ENCODE measurements at regions not wholly inside any gene's neighbourhood (a gene's known extent, or its start where the extent isn't known, plus 50 kb on each side); places are given as distances from the start of the nearest gene placed in this dataset.
"Not testable (repeated sequence)": the region's sequence is repeated elsewhere in the genome, so short reads cannot be mapped to it uniquely, and the experiment has no call there.

- no peak for DNase-seq
Observed at GRCh38 chr5:126267438-126267837, 155.8 kb upstream of the GRAMD2B start.

- no peak for DNase-seq
Observed at GRCh38 chr5:126268697-126269315, 154.4 kb upstream of the GRAMD2B start.

- DNase-seq, result no peak
Observed at GRCh38 chr5:126269511-126269910, 153.7 kb upstream of the GRAMD2B start.

GRCh38 chr5:126271141-126271540 is 152.1 kb upstream of the GRAMD2B start:
- DNase-seq, result no peak

GRCh38 chr5:126274076-126274762 is 149.0 kb upstream of the GRAMD2B start:
- DNase-seq, result peak; percentile 44

- peak; percentile 49 for DNase-seq
Observed at GRCh38 chr5:126274763-126275125, 148.5 kb upstream of the GRAMD2B start.

GRCh38 chr5:126277762-126278161 is 145.4 kb upstream of the GRAMD2B start:
- no peak for DNase-seq

GRCh38 chr5:126280343-126280742 is 142.9 kb upstream of the GRAMD2B start:
- DNase-seq, result no peak

GRCh38 chr5:126280846-126281245 is 142.4 kb upstream of the GRAMD2B start:
- peak; percentile 19 for DNase-seq

GRCh38 chr5:126284977-126285696 is 138.1 kb upstream of the GRAMD2B start:
- peak; percentile 12 for DNase-seq

- DNase-seq, result not testable (repeated sequence)
Observed at GRCh38 chr5:126296121-126296520, 127.1 kb upstream of the GRAMD2B start.

- DNase-seq, result no peak
Observed at GRCh38 chr5:126300293-126300692, 122.9 kb upstream of the GRAMD2B start.

GRCh38 chr5:126301056-126301455 is 122.2 kb upstream of the GRAMD2B start:
- peak; percentile 34 for DNase-seq

GRCh38 chr5:126309860-126310259 is 113.3 kb upstream of the GRAMD2B start:
- DNase-seq, result no peak

- DNase-seq, result no peak
Observed at GRCh38 chr5:126311766-126312165, 111.4 kb upstream of the GRAMD2B start.

GRCh38 chr5:126315341-126315740 is 107.9 kb upstream of the GRAMD2B start:
- no peak for DNase-seq

GRCh38 chr5:126332326-126332725 is 90.9 kb upstream of the GRAMD2B start:
- no peak for DNase-seq

- DNase-seq, result peak; percentile 86
Observed at GRCh38 chr5:126334760-126335159, 88.4 kb upstream of the GRAMD2B start.

- DNase-seq, result peak; percentile 72
Observed at GRCh38 chr5:126335886-126336285, 87.3 kb upstream of the GRAMD2B start.

- no peak for DNase-seq
Observed at GRCh38 chr5:126338635-126339034, 84.6 kb upstream of the GRAMD2B start.

- DNase-seq, result peak; percentile 88
Observed at GRCh38 chr5:126339215-126339805, 83.9 kb upstream of the GRAMD2B start.

GRCh38 chr5:126341906-126342630 is 81.1 kb upstream of the GRAMD2B start:
- DNase-seq, result no peak

Data from tongue (tissue), 1 donor.